Umbilical cord (tissue), 1 donor: ENCODE measurements at regions not wholly inside any gene's neighbourhood (a gene's known extent, or its start where the extent isn't known, plus 50 kb on each side); places are given as distances from the start of the nearest gene placed in this dataset.

Source experiments
- DNase-seq: peaks from one replicate; pipeline ENCODE4 v3.0.0-alpha.2; 2015; ENCODE audit warnings: low spot score

- DNase-seq = no peak
These were observed 51.7 kb upstream of the DUSP10 start for GRCh38 chr1:221793439-221794078.

- no peak for DNase-seq
These were observed 50.0 kb upstream of the DUSP10 start for GRCh38 chr1:221791846-221792245.
